ENCODE measurements at regions not wholly inside any gene's neighbourhood (a gene's known extent, or its start where the extent isn't known, plus 50 kb on each side); places are given as distances from the start of the nearest gene placed in this dataset.

GRCh38 chr14:56046546-56046945 lies 71.7 kb upstream of the PELI2 start (continued):
- TF ChIP-seq CTCF (conservative IDR thresholded peaks at IDR 0.05; ENCODE audit: low read depth in 2 of 2): no peak

DNA sequence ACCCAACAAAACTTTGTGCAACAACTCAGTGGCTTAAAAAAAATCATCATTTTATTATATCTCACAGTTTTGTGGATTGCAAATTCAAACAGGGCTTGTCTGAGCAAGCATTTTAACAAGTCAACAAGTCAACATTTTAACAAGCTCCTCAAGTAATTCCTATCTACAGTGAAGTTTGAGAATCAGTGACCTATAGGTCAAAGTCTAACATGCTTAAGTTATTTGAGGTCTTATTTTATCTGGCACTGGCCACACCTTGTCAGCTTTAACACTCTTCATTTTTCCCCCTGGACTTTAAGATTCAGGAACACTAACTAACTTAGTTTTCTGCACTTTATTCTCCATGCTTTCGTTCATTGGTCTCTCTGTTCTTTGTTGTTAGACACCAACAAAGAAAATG lies 71.2 kb upstream of the PELI2 start:
- H3K9me3 Mint-ChIP-seq: no peaks in the 10 kb centered on the region
- no peak overlapping the region for H3K4me3 Mint-ChIP-seq
- Histone ChIP-seq H3K79me2 (replicated peaks; ENCODE audit: insufficient read depth) (no peaks in the 10 kb centered on the region), H3F3A (replicated peaks; ENCODE audit: low read depth) (no peaks in the 10 kb centered on the region), H2AFZ (0 out of 2 replicates have a peak overlapping the region, but pooled peaks have one; percentile 16), H3K9me2 (ENCODE audit: insufficient read depth) (no peaks in the 10 kb centered on the region), H3K36me3 (ENCODE audit: insufficient read depth) (no peaks in the 10 kb centered on the region), H3K4me3 (no peak overlapping the region), H4K20me1 (replicated peaks; ENCODE audit: insufficient read depth) (no peaks in the 10 kb centered on the region), H3K4me2 (no peak overlapping the region), H3K27me3 (ENCODE audit: insufficient read depth) (no peaks in the 10 kb centered on the region), H3K4me1 (ENCODE audit: insufficient read depth) (no peaks in the 10 kb centered on the region), H3K27ac (ENCODE audit: low read depth) (no peak overlapping the region)
- no peak overlapping the region for H3K27ac Mint-ChIP-seq
- H3K27me3 Mint-ChIP-seq (ENCODE audit: insufficient read depth, low read depth, poor library complexity): peaks cover 2% of the 10 kb centered on the region
- H3K36me3 Mint-ChIP-seq (ENCODE audit: low read depth): no peaks in the 10 kb centered on the region
- no peak for ATAC-seq
- no peak for DNase-seq (ENCODE audit: low spot score)
- H3K4me1 Mint-ChIP-seq: no peaks in the 10 kb centered on the region
- no peak for TF ChIP-seq CTCF (conservative IDR thresholded peaks at IDR 0.05; ENCODE audit: low read depth in 2 of 2)
- TF ChIP-seq ZNF114 (CRISPR knock-in tag; IDR thresholded peaks at IDR 0.05): no peak
- no peak for TF ChIP-seq ETS1 (IDR thresholded peaks at IDR 0.05)
- no peak for TF ChIP-seq JUNB (IDR thresholded peaks at IDR 0.05; ENCODE audit: unreplicated experiment)
- TF ChIP-seq, protein P1, sequence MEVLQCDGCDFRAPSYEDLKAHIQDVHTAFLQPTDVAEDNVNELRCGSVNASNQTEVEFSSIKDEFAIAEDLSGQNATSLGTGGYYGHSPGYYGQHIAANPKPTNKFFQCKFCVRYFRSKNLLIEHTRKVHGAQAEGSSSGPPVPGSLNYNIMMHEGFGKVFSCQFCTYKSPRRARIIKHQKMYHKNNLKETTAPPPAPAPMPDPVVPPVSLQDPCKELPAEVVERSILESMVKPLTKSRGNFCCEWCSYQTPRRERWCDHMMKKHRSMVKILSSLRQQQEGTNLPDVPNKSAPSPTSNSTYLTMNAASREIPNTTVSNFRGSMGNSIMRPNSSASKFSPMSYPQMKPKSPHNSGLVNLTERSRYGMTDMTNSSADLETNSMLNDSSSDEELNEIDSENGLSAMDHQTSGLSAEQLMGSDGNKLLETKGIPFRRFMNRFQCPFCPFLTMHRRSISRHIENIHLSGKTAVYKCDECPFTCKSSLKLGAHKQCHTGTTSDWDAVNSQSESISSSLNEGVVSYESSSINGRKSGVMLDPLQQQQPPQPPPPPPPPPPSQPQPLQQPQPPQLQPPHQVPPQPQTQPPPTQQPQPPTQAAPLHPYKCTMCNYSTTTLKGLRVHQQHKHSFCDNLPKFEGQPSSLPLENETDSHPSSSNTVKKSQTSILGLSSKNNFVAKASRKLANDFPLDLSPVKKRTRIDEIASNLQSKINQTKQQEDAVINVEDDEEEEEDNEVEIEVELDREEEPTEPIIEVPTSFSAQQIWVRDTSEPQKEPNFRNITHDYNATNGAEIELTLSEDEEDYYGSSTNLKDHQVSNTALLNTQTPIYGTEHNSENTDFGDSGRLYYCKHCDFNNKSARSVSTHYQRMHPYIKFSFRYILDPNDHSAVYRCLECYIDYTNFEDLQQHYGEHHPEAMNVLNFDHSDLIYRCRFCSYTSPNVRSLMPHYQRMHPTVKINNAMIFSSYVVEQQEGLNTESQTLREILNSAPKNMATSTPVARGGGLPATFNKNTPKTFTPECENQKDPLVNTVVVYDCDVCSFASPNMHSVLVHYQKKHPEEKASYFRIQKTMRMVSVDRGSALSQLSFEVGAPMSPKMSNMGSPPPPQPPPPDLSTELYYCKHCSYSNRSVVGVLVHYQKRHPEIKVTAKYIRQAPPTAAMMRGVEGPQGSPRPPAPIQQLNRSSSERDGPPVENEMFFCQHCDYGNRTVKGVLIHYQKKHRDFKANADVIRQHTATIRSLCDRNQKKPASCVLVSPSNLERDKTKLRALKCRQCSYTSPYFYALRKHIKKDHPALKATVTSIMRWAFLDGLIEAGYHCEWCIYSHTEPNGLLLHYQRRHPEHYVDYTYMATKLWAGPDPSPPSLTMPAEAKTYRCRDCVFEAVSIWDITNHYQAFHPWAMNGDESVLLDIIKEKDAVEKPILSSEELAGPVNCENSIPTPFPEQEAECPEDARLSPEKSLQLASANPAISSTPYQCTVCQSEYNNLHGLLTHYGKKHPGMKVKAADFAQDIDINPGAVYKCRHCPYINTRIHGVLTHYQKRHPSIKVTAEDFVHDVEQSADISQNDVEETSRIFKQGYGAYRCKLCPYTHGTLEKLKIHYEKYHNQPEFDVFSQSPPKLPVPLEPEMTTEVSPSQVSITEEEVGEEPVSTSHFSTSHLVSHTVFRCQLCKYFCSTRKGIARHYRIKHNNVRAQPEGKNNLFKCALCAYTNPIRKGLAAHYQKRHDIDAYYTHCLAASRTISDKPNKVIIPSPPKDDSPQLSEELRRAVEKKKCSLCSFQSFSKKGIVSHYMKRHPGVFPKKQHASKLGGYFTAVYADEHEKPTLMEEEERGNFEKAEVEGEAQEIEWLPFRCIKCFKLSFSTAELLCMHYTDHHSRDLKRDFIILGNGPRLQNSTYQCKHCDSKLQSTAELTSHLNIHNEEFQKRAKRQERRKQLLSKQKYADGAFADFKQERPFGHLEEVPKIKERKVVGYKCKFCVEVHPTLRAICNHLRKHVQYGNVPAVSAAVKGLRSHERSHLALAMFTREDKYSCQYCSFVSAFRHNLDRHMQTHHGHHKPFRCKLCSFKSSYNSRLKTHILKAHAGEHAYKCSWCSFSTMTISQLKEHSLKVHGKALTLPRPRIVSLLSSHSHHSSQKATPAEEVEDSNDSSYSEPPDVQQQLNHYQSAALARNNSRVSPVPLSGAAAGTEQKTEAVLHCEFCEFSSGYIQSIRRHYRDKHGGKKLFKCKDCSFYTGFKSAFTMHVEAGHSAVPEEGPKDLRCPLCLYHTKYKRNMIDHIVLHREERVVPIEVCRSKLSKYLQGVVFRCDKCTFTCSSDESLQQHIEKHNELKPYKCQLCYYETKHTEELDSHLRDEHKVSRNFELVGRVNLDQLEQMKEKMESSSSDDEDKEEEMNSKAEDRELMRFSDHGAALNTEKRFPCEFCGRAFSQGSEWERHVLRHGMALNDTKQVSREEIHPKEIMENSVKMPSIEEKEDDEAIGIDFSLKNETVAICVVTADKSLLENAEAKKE (CRISPR knock-in tag; IDR thresholded peaks at IDR 0.05): no peak
- TF ChIP-seq POLR2AphosphoS5 (IDR thresholded peaks at IDR 0.05; ENCODE audit: low read depth): no peak
- TF ChIP-seq ZNF331 (CRISPR knock-in tag; IDR thresholded peaks at IDR 0.05; ENCODE audit: low read depth): no peak
- TF ChIP-seq, protein P2, sequence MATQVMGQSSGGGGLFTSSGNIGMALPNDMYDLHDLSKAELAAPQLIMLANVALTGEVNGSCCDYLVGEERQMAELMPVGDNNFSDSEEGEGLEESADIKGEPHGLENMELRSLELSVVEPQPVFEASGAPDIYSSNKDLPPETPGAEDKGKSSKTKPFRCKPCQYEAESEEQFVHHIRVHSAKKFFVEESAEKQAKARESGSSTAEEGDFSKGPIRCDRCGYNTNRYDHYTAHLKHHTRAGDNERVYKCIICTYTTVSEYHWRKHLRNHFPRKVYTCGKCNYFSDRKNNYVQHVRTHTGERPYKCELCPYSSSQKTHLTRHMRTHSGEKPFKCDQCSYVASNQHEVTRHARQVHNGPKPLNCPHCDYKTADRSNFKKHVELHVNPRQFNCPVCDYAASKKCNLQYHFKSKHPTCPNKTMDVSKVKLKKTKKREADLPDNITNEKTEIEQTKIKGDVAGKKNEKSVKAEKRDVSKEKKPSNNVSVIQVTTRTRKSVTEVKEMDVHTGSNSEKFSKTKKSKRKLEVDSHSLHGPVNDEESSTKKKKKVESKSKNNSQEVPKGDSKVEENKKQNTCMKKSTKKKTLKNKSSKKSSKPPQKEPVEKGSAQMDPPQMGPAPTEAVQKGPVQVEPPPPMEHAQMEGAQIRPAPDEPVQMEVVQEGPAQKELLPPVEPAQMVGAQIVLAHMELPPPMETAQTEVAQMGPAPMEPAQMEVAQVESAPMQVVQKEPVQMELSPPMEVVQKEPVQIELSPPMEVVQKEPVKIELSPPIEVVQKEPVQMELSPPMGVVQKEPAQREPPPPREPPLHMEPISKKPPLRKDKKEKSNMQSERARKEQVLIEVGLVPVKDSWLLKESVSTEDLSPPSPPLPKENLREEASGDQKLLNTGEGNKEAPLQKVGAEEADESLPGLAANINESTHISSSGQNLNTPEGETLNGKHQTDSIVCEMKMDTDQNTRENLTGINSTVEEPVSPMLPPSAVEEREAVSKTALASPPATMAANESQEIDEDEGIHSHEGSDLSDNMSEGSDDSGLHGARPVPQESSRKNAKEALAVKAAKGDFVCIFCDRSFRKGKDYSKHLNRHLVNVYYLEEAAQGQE (IDR thresholded peaks at IDR 0.05; ENCODE audit: unreplicated experiment): no peak
- TF ChIP-seq CREB1 (CRISPR knock-in tag; IDR thresholded peaks at IDR 0.05; ENCODE audit: low read depth): no peak
- TF ChIP-seq EZH2 (IDR thresholded peaks at IDR 0.05; ENCODE audit: low read depth, unreplicated experiment): no peak
- TF ChIP-seq NANOG (IDR thresholded peaks at IDR 0.05; ENCODE audit: borderline replicate concordance): no peak

Data from GM23338 (cell line).